Coronary artery (tissue), 2 donors: ENCODE measurements at regions not wholly inside any gene's neighbourhood (a gene's known extent, or its start where the extent isn't known, plus 50 kb on each side); places are given as distances from the start of the nearest gene placed in this dataset.

Experiments used
- DNase-seq: peaks from one replicate; pipeline ENCODE4 v3.0.0-alpha.2; 2017; ENCODE audit warnings: low spot score
- H3K27ac ChIP-seq, 2 donors: fragments of 200-600 bp; sonication (generic); one replicate each; pipeline ENCODE4 v1.5.1; 2016 to 2019
- H3K4me3 ChIP-seq: fragments of 200-600 bp; sonication (generic); 2 replicates; pipeline ENCODE4 v1.5.1; 2016; ENCODE audit warnings: mild to moderate bottlenecking, moderate library complexity
- TF ChIP-seq, protein P1 (sequence below): fragments of 200-600 bp; sonication (generic); IDR thresholded peaks from one replicate; pipeline ENCODE4 v1.5.1; 2019; ENCODE audit warnings: antibody characterized with exemption

- TF ChIP-seq, protein P1, sequence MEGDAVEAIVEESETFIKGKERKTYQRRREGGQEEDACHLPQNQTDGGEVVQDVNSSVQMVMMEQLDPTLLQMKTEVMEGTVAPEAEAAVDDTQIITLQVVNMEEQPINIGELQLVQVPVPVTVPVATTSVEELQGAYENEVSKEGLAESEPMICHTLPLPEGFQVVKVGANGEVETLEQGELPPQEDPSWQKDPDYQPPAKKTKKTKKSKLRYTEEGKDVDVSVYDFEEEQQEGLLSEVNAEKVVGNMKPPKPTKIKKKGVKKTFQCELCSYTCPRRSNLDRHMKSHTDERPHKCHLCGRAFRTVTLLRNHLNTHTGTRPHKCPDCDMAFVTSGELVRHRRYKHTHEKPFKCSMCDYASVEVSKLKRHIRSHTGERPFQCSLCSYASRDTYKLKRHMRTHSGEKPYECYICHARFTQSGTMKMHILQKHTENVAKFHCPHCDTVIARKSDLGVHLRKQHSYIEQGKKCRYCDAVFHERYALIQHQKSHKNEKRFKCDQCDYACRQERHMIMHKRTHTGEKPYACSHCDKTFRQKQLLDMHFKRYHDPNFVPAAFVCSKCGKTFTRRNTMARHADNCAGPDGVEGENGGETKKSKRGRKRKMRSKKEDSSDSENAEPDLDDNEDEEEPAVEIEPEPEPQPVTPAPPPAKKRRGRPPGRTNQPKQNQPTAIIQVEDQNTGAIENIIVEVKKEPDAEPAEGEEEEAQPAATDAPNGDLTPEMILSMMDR, result no peak
- DNase-seq, result no peak
- Histone ChIP-seq H3K27ac (no peak overlapping the region), H3K4me3 (no peak overlapping the region)
Measured at GRCh38 chr2:207224381-207224780, 58.6 kb upstream of the KLF7 start.

- H3K4me3 ChIP-seq, result no peak overlapping the region
- DNase-seq, result no peak
- TF ChIP-seq, protein P1, result no peak
- no peak overlapping the region for H3K27ac ChIP-seq
Measured at GRCh38 chr2:207224791-207225482, 59.2 kb upstream of the KLF7 start.

DNA sequence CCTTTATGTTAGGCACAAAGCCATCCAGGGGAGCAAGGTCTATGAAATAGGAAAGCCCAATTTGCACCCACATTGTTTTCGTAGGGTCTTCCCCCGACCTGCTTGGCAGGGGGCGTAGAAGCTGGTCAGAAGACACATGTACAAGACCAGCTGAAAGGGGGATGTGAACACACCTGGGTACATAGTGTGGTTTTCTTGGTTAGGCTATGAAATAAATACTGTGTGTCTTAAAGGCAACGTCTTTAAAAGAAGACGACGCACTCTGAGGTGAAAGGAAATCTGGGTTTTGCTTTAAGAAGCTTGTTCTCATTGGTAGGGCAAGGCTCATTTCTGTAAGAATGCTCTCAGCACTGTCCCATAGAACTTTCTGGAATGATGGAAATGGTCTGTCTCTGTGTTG lies 60.0 kb upstream of the KLF7 start:
- no peak for DNase-seq
- TF ChIP-seq, protein P1, result no peak
- no peak overlapping the region for H3K4me3 ChIP-seq
- H3K27ac ChIP-seq, result no peak overlapping the region

GRCh38 chr2:207226243-207226642 lies 60.5 kb upstream of the KLF7 start:
- Histone ChIP-seq H3K4me3 (no peak overlapping the region), H3K27ac (peak overlapping the region in 1 of 2 donors; percentile 10)
- DNase-seq, result no peak
- TF ChIP-seq, protein P1, result no peak

- no peak for DNase-seq
- H3K4me3 ChIP-seq, result peak overlapping the region; percentile 61
- TF ChIP-seq, protein P1, result no peak
- peak overlapping the region in 1 of 2 donors; percentile 10 for H3K27ac ChIP-seq
Measured at GRCh38 chr2:207226671-207227061, 60.9 kb upstream of the KLF7 start.

- peak overlapping the region in 1 of 2 donors; percentile 10 for H3K27ac ChIP-seq
- DNase-seq, result no peak
- TF ChIP-seq, protein P1, result no peak
- H3K4me3 ChIP-seq, result peak overlapping the region; percentile 61
Measured at GRCh38 chr2:207227062-207227748, 61.5 kb upstream of the KLF7 start.

- TF ChIP-seq, protein P1, result no peak
- Histone ChIP-seq H3K4me3 (no peak overlapping the region), H3K27ac (no peak overlapping the region)
- DNase-seq, result no peak
Measured at GRCh38 chr2:207227749-207228145, 62.0 kb upstream of the KLF7 start.
